ENCODE measurements at regions not wholly inside any gene's neighbourhood (a gene's known extent, or its start where the extent isn't known, plus 50 kb on each side); places are given as distances from the start of the nearest gene placed in this dataset.

GRCh38 chr1:212207118-212207517, 78.1 kb upstream of the PPP2R5A start:
- no peak overlapping the region for H3K9ac ChIP-seq (ENCODE audit: insufficient read length, low read depth)
- no peaks in the 10 kb centered on the region for H3K27me3 ChIP-seq (ENCODE audit: insufficient read depth, insufficient read length)
- no peak overlapping the region for H3K4me3 ChIP-seq (ENCODE audit: insufficient read length, low read depth)
- DNase-seq (ENCODE audit: low read depth, low spot score): no peak
- H3K9me3 ChIP-seq (ENCODE audit: insufficient read depth, low read length): no peaks in the 10 kb centered on the region
- H3K36me3 ChIP-seq (ENCODE audit: insufficient read depth, insufficient read length, low read length): no peaks in the 10 kb centered on the region
- H3K4me1 ChIP-seq (ENCODE audit: insufficient read depth, insufficient read length): no peaks in the 10 kb centered on the region
- TF ChIP-seq SUZ12 (IDR thresholded peaks at IDR 0.05; ENCODE audit: extremely low read depth, insufficient read depth, insufficient read length) (no peak), ZNF274 (IDR thresholded peaks at IDR 0.05; ENCODE audit: low read depth, low read length) (no peak), YY1 (IDR thresholded peaks at IDR 0.05; ENCODE audit: insufficient read depth, insufficient read length) (no peak)

GRCh38 chr1:212207822-212208520, 77.2 kb upstream of the PPP2R5A start:
- TF ChIP-seq SUZ12 (IDR thresholded peaks at IDR 0.05; ENCODE audit: extremely low read depth, insufficient read depth, insufficient read length) (no peak), YY1 (IDR thresholded peaks at IDR 0.05; ENCODE audit: insufficient read depth, insufficient read length) (no peak), ZNF274 (IDR thresholded peaks at IDR 0.05; ENCODE audit: low read depth, low read length) (no peak)
- no peaks in the 10 kb centered on the region for H3K36me3 ChIP-seq (ENCODE audit: insufficient read depth, insufficient read length, low read length)
- H3K4me1 ChIP-seq (ENCODE audit: insufficient read depth, insufficient read length): no peaks in the 10 kb centered on the region
- H3K4me3 ChIP-seq (ENCODE audit: insufficient read length, low read depth): no peak overlapping the region
- H3K9me3 ChIP-seq (ENCODE audit: insufficient read depth, low read length): no peaks in the 10 kb centered on the region
- H3K9ac ChIP-seq (ENCODE audit: insufficient read length, low read depth): no peak overlapping the region
- DNase-seq (ENCODE audit: low read depth, low spot score): no peak
- no peaks in the 10 kb centered on the region for H3K27me3 ChIP-seq (ENCODE audit: insufficient read depth, insufficient read length)

- no peaks in the 10 kb centered on the region for H3K9me3 ChIP-seq (ENCODE audit: insufficient read depth, low read length)
- no peaks in the 10 kb centered on the region for H3K27me3 ChIP-seq (ENCODE audit: insufficient read depth, insufficient read length)
- H3K4me1 ChIP-seq (ENCODE audit: insufficient read depth, insufficient read length): no peaks in the 10 kb centered on the region
- no peak for TF ChIP-seq YY1 (IDR thresholded peaks at IDR 0.05; ENCODE audit: insufficient read depth, insufficient read length)
- TF ChIP-seq ZNF274 (IDR thresholded peaks at IDR 0.05; ENCODE audit: low read depth, low read length): no peak
- no peak for TF ChIP-seq SUZ12 (IDR thresholded peaks at IDR 0.05; ENCODE audit: extremely low read depth, insufficient read depth, insufficient read length)
- no peak overlapping the region for H3K4me3 ChIP-seq (ENCODE audit: insufficient read length, low read depth)
- H3K9ac ChIP-seq (ENCODE audit: insufficient read length, low read depth): no peak overlapping the region
- DNase-seq (ENCODE audit: low read depth, low spot score): no peak
- no peaks in the 10 kb centered on the region for H3K36me3 ChIP-seq (ENCODE audit: insufficient read depth, insufficient read length, low read length)
These were observed 76.1 kb upstream of the PPP2R5A start for GRCh38 chr1:212208978-212209644.

GRCh38 chr1:212211371-212211770, 73.8 kb upstream of the PPP2R5A start:
- Histone ChIP-seq H3K36me3 (ENCODE audit: insufficient read depth, insufficient read length, low read length) (no peaks in the 10 kb centered on the region), H3K4me1 (ENCODE audit: insufficient read depth, insufficient read length) (no peaks in the 10 kb centered on the region), H3K27me3 (ENCODE audit: insufficient read depth, insufficient read length) (no peaks in the 10 kb centered on the region), H3K4me3 (ENCODE audit: insufficient read length, low read depth) (no peak overlapping the region), H3K9ac (ENCODE audit: insufficient read length, low read depth) (no peak overlapping the region), H3K9me3 (ENCODE audit: insufficient read depth, low read length) (no peaks in the 10 kb centered on the region)
- TF ChIP-seq YY1 (IDR thresholded peaks at IDR 0.05; ENCODE audit: insufficient read depth, insufficient read length): no peak
- TF ChIP-seq SUZ12 (IDR thresholded peaks at IDR 0.05; ENCODE audit: extremely low read depth, insufficient read depth, insufficient read length): no peak
- no peak for TF ChIP-seq ZNF274 (IDR thresholded peaks at IDR 0.05; ENCODE audit: low read depth, low read length)
- DNase-seq (ENCODE audit: low read depth, low spot score): no peak

- TF ChIP-seq YY1 (IDR thresholded peaks at IDR 0.05; ENCODE audit: insufficient read depth, insufficient read length): no peak
- TF ChIP-seq ZNF274 (IDR thresholded peaks at IDR 0.05; ENCODE audit: low read depth, low read length): no peak
- no peak for TF ChIP-seq SUZ12 (IDR thresholded peaks at IDR 0.05; ENCODE audit: extremely low read depth, insufficient read depth, insufficient read length)
- Histone ChIP-seq H3K9me3 (ENCODE audit: insufficient read depth, low read length) (no peaks in the 10 kb centered on the region), H3K9ac (ENCODE audit: insufficient read length, low read depth) (no peak overlapping the region), H3K27me3 (ENCODE audit: insufficient read depth, insufficient read length) (no peaks in the 10 kb centered on the region), H3K4me3 (ENCODE audit: insufficient read length, low read depth) (no peak overlapping the region), H3K36me3 (ENCODE audit: insufficient read depth, insufficient read length, low read length) (no peaks in the 10 kb centered on the region), H3K4me1 (ENCODE audit: insufficient read depth, insufficient read length) (no peaks in the 10 kb centered on the region)
- no peak for DNase-seq (ENCODE audit: low read depth, low spot score)
These were observed 72.9 kb upstream of the PPP2R5A start for GRCh38 chr1:212212343-212212742.

GRCh38 chr1:212212906-212213305, 72.3 kb upstream of the PPP2R5A start:
- TF ChIP-seq YY1 (IDR thresholded peaks at IDR 0.05; ENCODE audit: insufficient read depth, insufficient read length): no peak
- TF ChIP-seq SUZ12 (IDR thresholded peaks at IDR 0.05; ENCODE audit: extremely low read depth, insufficient read depth, insufficient read length): no peak
- no peak for TF ChIP-seq ZNF274 (IDR thresholded peaks at IDR 0.05; ENCODE audit: low read depth, low read length)

GRCh38 chr1:212213784-212214183, 71.4 kb upstream of the PPP2R5A start:
- Histone ChIP-seq H3K27me3 (ENCODE audit: insufficient read depth, insufficient read length) (no peaks in the 10 kb centered on the region), H3K9ac (ENCODE audit: insufficient read length, low read depth) (no peak overlapping the region), H3K9me3 (ENCODE audit: insufficient read depth, low read length) (no peaks in the 10 kb centered on the region), H3K4me1 (ENCODE audit: insufficient read depth, insufficient read length) (no peaks in the 10 kb centered on the region), H3K4me3 (ENCODE audit: insufficient read length, low read depth) (no peak overlapping the region), H3K36me3 (ENCODE audit: insufficient read depth, insufficient read length, low read length) (no peaks in the 10 kb centered on the region)
- DNase-seq (ENCODE audit: low read depth, low spot score): no peak
- TF ChIP-seq SUZ12 (IDR thresholded peaks at IDR 0.05; ENCODE audit: extremely low read depth, insufficient read depth, insufficient read length): no peak
- no peak for TF ChIP-seq ZNF274 (IDR thresholded peaks at IDR 0.05; ENCODE audit: low read depth, low read length)
- TF ChIP-seq YY1 (IDR thresholded peaks at IDR 0.05; ENCODE audit: insufficient read depth, insufficient read length): no peak

More at GRCh38 chr1:212212906-212213305, 72.3 kb upstream of the PPP2R5A start:
- H3K27me3 ChIP-seq (ENCODE audit: insufficient read depth, insufficient read length): no peaks in the 10 kb centered on the region
- no peak overlapping the region for H3K9ac ChIP-seq (ENCODE audit: insufficient read length, low read depth)
- no peak for DNase-seq (ENCODE audit: low read depth, low spot score)
- H3K9me3 ChIP-seq (ENCODE audit: insufficient read depth, low read length): no peaks in the 10 kb centered on the region
- H3K36me3 ChIP-seq (ENCODE audit: insufficient read depth, insufficient read length, low read length): no peaks in the 10 kb centered on the region
- H3K4me3 ChIP-seq (ENCODE audit: insufficient read length, low read depth): no peak overlapping the region
- H3K4me1 ChIP-seq (ENCODE audit: insufficient read depth, insufficient read length): no peaks in the 10 kb centered on the region

Measured in NT2/D1 (cell line).